Nephron (organoid): ENCODE measurements at regions not wholly inside any gene's neighbourhood (a gene's known extent, or its start where the extent isn't known, plus 50 kb on each side); places are given as distances from the start of the nearest gene placed in this dataset.

Source experiments
- H3K27ac Mint-ChIP-seq, 3 experiments: 2 replicates each; pipeline ENCODE4 v1.8.0; 2020; ENCODE audit warnings: mixed read lengths in 3 of 3, mild to moderate bottlenecking in 2 of 3, moderate library complexity in 1 of 3
- H3K27me3 Mint-ChIP-seq: 2 replicates; pipeline ENCODE4 v1.8.0; 2021; ENCODE audit warnings: low read depth, mild to moderate bottlenecking, moderate library complexity, mixed read lengths
- H3K36me3 Mint-ChIP-seq: 2 replicates; pipeline ENCODE4 v1.8.0; 2020; ENCODE audit warnings: low read depth, mixed read lengths
- H3K4me1 Mint-ChIP-seq: 2 replicates; pipeline ENCODE4 v1.8.0; 2020; ENCODE audit warnings: mixed read lengths
- H3K4me3 Mint-ChIP-seq, 3 experiments: 2 replicates each; pipeline ENCODE4 v1.8.0; 2020; ENCODE audit warnings: mild to moderate bottlenecking in 3 of 3, mixed read lengths in 3 of 3, moderate library complexity in 2 of 3
- H3K9me3 Mint-ChIP-seq: 2 replicates; pipeline ENCODE4 v1.8.0; 2020; ENCODE audit warnings: mixed read lengths
- CTCF ChIP-seq, 3 experiments: fragments of 200-600 bp; sonication (generic); IDR thresholded peaks; one replicate each; pipeline ENCODE4 v1.5.0; 2021; ENCODE audit warnings: antibody characterized with exemption in 3 of 3; ENCODE audit not compliant: unreplicated experiment in 3 of 3

GRCh38 chr5:58153255-58153654, 306.6 kb downstream of the PLK2 start:
- H3K4me1 Mint-ChIP-seq, result peaks cover 18% of the 10 kb centered on the region
- no peaks in the 10 kb centered on the region for H3K27me3 Mint-ChIP-seq
- no peak overlapping the region for H3K27ac Mint-ChIP-seq
- no peak overlapping the region for H3K4me3 Mint-ChIP-seq
- peaks cover 12% of the 10 kb centered on the region for H3K9me3 Mint-ChIP-seq
- TF ChIP-seq CTCF (IDR thresholded peaks at IDR 0.05; ENCODE audit: unreplicated experiment in 3 of 3), result no peak
- H3K36me3 Mint-ChIP-seq, result no peaks in the 10 kb centered on the region

- TF ChIP-seq CTCF (IDR thresholded peaks at IDR 0.05; ENCODE audit: unreplicated experiment in 3 of 3), result no peak
- peaks cover 4% of the 10 kb centered on the region for H3K4me1 Mint-ChIP-seq
- no peaks in the 10 kb centered on the region for H3K27me3 Mint-ChIP-seq
- no peaks in the 10 kb centered on the region for H3K36me3 Mint-ChIP-seq
- H3K9me3 Mint-ChIP-seq, result peaks cover 12% of the 10 kb centered on the region
- H3K4me3 Mint-ChIP-seq, result no peak overlapping the region
- H3K27ac Mint-ChIP-seq, result no peak overlapping the region
These were observed 308.5 kb downstream of the PLK2 start for GRCh38 chr5:58151414-58151813.

GRCh38 chr5:58150926-58151325, 309.0 kb downstream of the PLK2 start:
- no peaks in the 10 kb centered on the region for H3K36me3 Mint-ChIP-seq
- TF ChIP-seq CTCF (IDR thresholded peaks at IDR 0.05; ENCODE audit: unreplicated experiment in 3 of 3), result no peak
- no peak overlapping the region for H3K27ac Mint-ChIP-seq
- no peaks in the 10 kb centered on the region for H3K4me1 Mint-ChIP-seq
- no peaks in the 10 kb centered on the region for H3K27me3 Mint-ChIP-seq
- H3K4me3 Mint-ChIP-seq, result no peak overlapping the region
- H3K9me3 Mint-ChIP-seq, result peaks cover 12% of the 10 kb centered on the region

- Mint-ChIP-seq H3K36me3 (no peaks in the 10 kb centered on the region), H3K4me3 (no peak overlapping the region), H3K27me3 (no peaks in the 10 kb centered on the region), H3K4me1 (no peaks in the 10 kb centered on the region), H3K9me3 (peaks cover 12% of the 10 kb centered on the region), H3K27ac (no peak overlapping the region)
- no peak for TF ChIP-seq CTCF (IDR thresholded peaks at IDR 0.05; ENCODE audit: unreplicated experiment in 3 of 3)
These were observed 310.1 kb downstream of the PLK2 start for GRCh38 chr5:58149746-58150145.

GRCh38 chr5:58149345-58149744, 310.5 kb downstream of the PLK2 start:
- H3K27ac Mint-ChIP-seq, result no peak overlapping the region

More at GRCh38 chr5:58149345-58149744, 310.5 kb downstream of the PLK2 start:
- H3K4me1 Mint-ChIP-seq, result peaks cover 1% of the 10 kb centered on the region
- no peaks in the 10 kb centered on the region for H3K27me3 Mint-ChIP-seq
- H3K9me3 Mint-ChIP-seq, result peaks cover 12% of the 10 kb centered on the region
- H3K36me3 Mint-ChIP-seq, result no peaks in the 10 kb centered on the region
- no peak overlapping the region for H3K4me3 Mint-ChIP-seq
- no peak for TF ChIP-seq CTCF (IDR thresholded peaks at IDR 0.05; ENCODE audit: unreplicated experiment in 3 of 3)
